SJCRH30 (cell line): ENCODE measurements at regions not wholly inside any gene's neighbourhood (a gene's known extent, or its start where the extent isn't known, plus 50 kb on each side); places are given as distances from the start of the nearest gene placed in this dataset.

Source experiments
- DNase-seq, 2 experiments: peaks; one replicate each; pipeline ENCODE4 v3.0.0-alpha.2; 2015 to 2020
- H3K27ac ChIP-seq: fragments of 250-450 bp; sonication (Bioruptor Pico); 2 replicates; pipeline ENCODE4 v1.5.1; 2020; ENCODE audit warnings: mild to moderate bottlenecking, moderate library complexity
- H3K27me3 ChIP-seq: fragments of 250-450 bp; sonication (Bioruptor Pico); 2 replicates; pipeline ENCODE4 v1.5.1; 2020; ENCODE audit warnings: mild to moderate bottlenecking, moderate library complexity
- H3K36me3 ChIP-seq: fragments of 250-450 bp; sonication (Bioruptor Pico); 2 replicates; pipeline ENCODE4 v1.5.1; 2020; ENCODE audit warnings: mild to moderate bottlenecking, moderate library complexity
- H3K4me1 ChIP-seq: fragments of 250-450 bp; sonication (Bioruptor Pico); 2 replicates; pipeline ENCODE4 v1.5.1; 2020; ENCODE audit warnings: mild to moderate bottlenecking, moderate library complexity
- H3K4me3 ChIP-seq: fragments of 250-450 bp; sonication (Bioruptor Pico); 2 replicates; pipeline ENCODE4 v1.5.1; 2020; ENCODE audit warnings: mild to moderate bottlenecking, moderate library complexity
- H3K9me3 ChIP-seq: fragments of 250-450 bp; sonication (Bioruptor Pico); replicated peaks from 2 replicates; pipeline ENCODE4 v1.5.1; 2020; ENCODE audit warnings: mild to moderate bottlenecking, moderate library complexity

- Histone ChIP-seq H3K27ac (no peak overlapping the region), H3K4me3 (no peak overlapping the region), H3K36me3 (no peaks in the 10 kb centered on the region), H3K9me3 (no peaks in the 10 kb centered on the region), H3K27me3 (no peaks in the 10 kb centered on the region), H3K4me1 (no peaks in the 10 kb centered on the region)
- peak; percentile 35 to 40 for DNase-seq
Measured at GRCh38 chr5:118557251-118557661, 431.1 kb downstream of the DTWD2 start.

- Histone ChIP-seq H3K4me1 (no peaks in the 10 kb centered on the region), H3K27ac (no peak overlapping the region), H3K36me3 (no peaks in the 10 kb centered on the region), H3K9me3 (no peaks in the 10 kb centered on the region), H3K27me3 (no peaks in the 10 kb centered on the region), H3K4me3 (no peak overlapping the region)
- no peak for DNase-seq
Measured at GRCh38 chr5:118556792-118557191, 431.6 kb downstream of the DTWD2 start.

- Histone ChIP-seq H3K27me3 (no peaks in the 10 kb centered on the region), H3K9me3 (no peaks in the 10 kb centered on the region), H3K36me3 (no peaks in the 10 kb centered on the region), H3K27ac (no peak overlapping the region), H3K4me3 (no peak overlapping the region), H3K4me1 (no peaks in the 10 kb centered on the region)
- DNase-seq, result no peak
Measured at GRCh38 chr5:118555727-118556126, 432.6 kb downstream of the DTWD2 start.

GRCh38 chr5:118554981-118555380, 433.4 kb downstream of the DTWD2 start:
- H3K27ac ChIP-seq, result no peak overlapping the region
- H3K36me3 ChIP-seq, result no peaks in the 10 kb centered on the region
- no peak overlapping the region for H3K4me3 ChIP-seq
- no peak for DNase-seq
- no peaks in the 10 kb centered on the region for H3K27me3 ChIP-seq
- H3K4me1 ChIP-seq, result no peaks in the 10 kb centered on the region
- H3K9me3 ChIP-seq, result no peaks in the 10 kb centered on the region

GRCh38 chr5:118554241-118554640, 434.1 kb downstream of the DTWD2 start:
- Histone ChIP-seq H3K4me3 (no peak overlapping the region), H3K27ac (no peak overlapping the region), H3K27me3 (no peaks in the 10 kb centered on the region), H3K9me3 (no peaks in the 10 kb centered on the region), H3K4me1 (no peaks in the 10 kb centered on the region), H3K36me3 (no peaks in the 10 kb centered on the region)
- no peak for DNase-seq

GRCh38 chr5:118553662-118554061, 434.7 kb downstream of the DTWD2 start:
- Histone ChIP-seq H3K27ac (no peak overlapping the region), H3K4me3 (no peak overlapping the region), H3K4me1 (no peaks in the 10 kb centered on the region), H3K36me3 (no peaks in the 10 kb centered on the region), H3K9me3 (no peaks in the 10 kb centered on the region), H3K27me3 (no peaks in the 10 kb centered on the region)
- DNase-seq, result peak; percentile 64 to 69

- Histone ChIP-seq H3K4me1 (no peaks in the 10 kb centered on the region), H3K9me3 (no peaks in the 10 kb centered on the region), H3K4me3 (no peak overlapping the region), H3K27me3 (no peaks in the 10 kb centered on the region), H3K27ac (no peak overlapping the region), H3K36me3 (no peaks in the 10 kb centered on the region)
- no peak for DNase-seq
Measured at GRCh38 chr5:118552731-118553360, 435.5 kb downstream of the DTWD2 start.

GRCh38 chr5:118552146-118552545, 436.2 kb downstream of the DTWD2 start:
- no peak for DNase-seq
- Histone ChIP-seq H3K4me3 (no peak overlapping the region), H3K9me3 (no peaks in the 10 kb centered on the region), H3K36me3 (no peaks in the 10 kb centered on the region), H3K4me1 (no peaks in the 10 kb centered on the region), H3K27me3 (no peaks in the 10 kb centered on the region), H3K27ac (no peak overlapping the region)

- H3K36me3 ChIP-seq, result no peaks in the 10 kb centered on the region
- H3K9me3 ChIP-seq, result no peaks in the 10 kb centered on the region
- H3K27me3 ChIP-seq, result no peaks in the 10 kb centered on the region
- H3K27ac ChIP-seq, result no peak overlapping the region
- no peak overlapping the region for H3K4me3 ChIP-seq
- no peak for DNase-seq
- no peaks in the 10 kb centered on the region for H3K4me1 ChIP-seq
Measured at GRCh38 chr5:118551716-118552115, 436.6 kb downstream of the DTWD2 start.

- Histone ChIP-seq H3K9me3 (no peaks in the 10 kb centered on the region), H3K27ac (no peak overlapping the region), H3K4me3 (no peak overlapping the region), H3K27me3 (no peaks in the 10 kb centered on the region), H3K4me1 (no peaks in the 10 kb centered on the region), H3K36me3 (no peaks in the 10 kb centered on the region)
- no peak for DNase-seq
Measured at GRCh38 chr5:118551031-118551430, 437.3 kb downstream of the DTWD2 start.

GRCh38 chr5:118548761-118549720, 439.3 kb downstream of the DTWD2 start:
- H3K36me3 ChIP-seq, result no peaks in the 10 kb centered on the region
- H3K27ac ChIP-seq, result no peak overlapping the region
- no peak for DNase-seq

GRCh38 chr5:118545470-118545869, 442.9 kb downstream of the DTWD2 start:
- no peak for DNase-seq
- no peak overlapping the region for H3K27ac ChIP-seq
- H3K4me3 ChIP-seq, result no peak overlapping the region
- H3K36me3 ChIP-seq, result no peaks in the 10 kb centered on the region
- no peaks in the 10 kb centered on the region for H3K27me3 ChIP-seq
- H3K4me1 ChIP-seq, result no peaks in the 10 kb centered on the region
- H3K9me3 ChIP-seq, result no peaks in the 10 kb centered on the region

More at GRCh38 chr5:118548761-118549720, 439.3 kb downstream of the DTWD2 start:
- Histone ChIP-seq H3K4me3 (no peak overlapping the region), H3K4me1 (no peaks in the 10 kb centered on the region), H3K9me3 (no peaks in the 10 kb centered on the region), H3K27me3 (no peaks in the 10 kb centered on the region)

GRCh38 chr5:118544887-118545449, 443.4 kb downstream of the DTWD2 start:
- DNase-seq, result no peak
- Histone ChIP-seq H3K4me1 (no peaks in the 10 kb centered on the region), H3K27ac (no peak overlapping the region), H3K27me3 (no peaks in the 10 kb centered on the region), H3K9me3 (0 out of 2 replicates have a peak, but pooled peaks cover under 1% of the 10 kb centered on the region), H3K36me3 (no peaks in the 10 kb centered on the region), H3K4me3 (no peak overlapping the region)

GRCh38 chr5:118533923-118534322, 454.4 kb downstream of the DTWD2 start:
- no peaks in the 10 kb centered on the region for H3K4me1 ChIP-seq
- no peaks in the 10 kb centered on the region for H3K27me3 ChIP-seq
- DNase-seq, result no peak
- H3K36me3 ChIP-seq, result no peaks in the 10 kb centered on the region
- no peaks in the 10 kb centered on the region for H3K9me3 ChIP-seq
- no peak overlapping the region for H3K4me3 ChIP-seq
- no peak overlapping the region for H3K27ac ChIP-seq

- H3K4me3 ChIP-seq, result no peak overlapping the region
- no peak for DNase-seq
- H3K27ac ChIP-seq, result no peak overlapping the region
- H3K36me3 ChIP-seq, result no peaks in the 10 kb centered on the region
- H3K27me3 ChIP-seq, result no peaks in the 10 kb centered on the region
- H3K4me1 ChIP-seq, result no peaks in the 10 kb centered on the region
- H3K9me3 ChIP-seq, result no peaks in the 10 kb centered on the region
Measured at GRCh38 chr5:118533156-118533555, 455.2 kb downstream of the DTWD2 start.
